ENCODE measurements at regions not wholly inside any gene's neighbourhood (a gene's known extent, or its start where the extent isn't known, plus 50 kb on each side); places are given as distances from the start of the nearest gene placed in this dataset.
"Not testable (repeated sequence)": the region's sequence is repeated elsewhere in the genome, so short reads cannot be mapped to it uniquely, and the experiment has no call there.

- no peak for DNase-seq (ENCODE audit: low read depth)
These were observed 67.4 kb upstream of the PTCH1 start for GRCh38 chr9:95584176-95584575.

GRCh38 chr9:95581900-95582299 lies 65.1 kb upstream of the PTCH1 start:
- no peak for DNase-seq (ENCODE audit: low read depth)

GRCh38 chr9:95580812-95581761 lies 64.3 kb upstream of the PTCH1 start:
- no peak for DNase-seq (ENCODE audit: low read depth)

- no peak for DNase-seq (ENCODE audit: low read depth)
These were observed 58.2 kb upstream of the PTCH1 start for GRCh38 chr9:95574866-95575553.

- DNase-seq (ENCODE audit: low read depth): no peak
These were observed 57.4 kb upstream of the PTCH1 start for GRCh38 chr9:95574176-95574575.

GRCh38 chr9:95573463-95573862 lies 56.7 kb upstream of the PTCH1 start:
- no peak for DNase-seq (ENCODE audit: low read depth)

GRCh38 chr9:95572381-95573151 lies 55.8 kb upstream of the PTCH1 start:
- peak; percentile 45 for DNase-seq (ENCODE audit: low read depth)

- peak; percentile 56 for DNase-seq (ENCODE audit: low read depth)
These were observed 53.9 kb upstream of the PTCH1 start for GRCh38 chr9:95570646-95571045.

GRCh38 chr9:95570150-95570549 lies 53.4 kb upstream of the PTCH1 start:
- peak; percentile 43 for DNase-seq (ENCODE audit: low read depth)

- not testable (repeated sequence) for DNase-seq (ENCODE audit: low read depth)
These were observed 52.0 kb upstream of the PTCH1 start for GRCh38 chr9:95568735-95569134.

Measured in RPMI7951 (cell line).